ENCODE measurements at regions not wholly inside any gene's neighbourhood (a gene's known extent, or its start where the extent isn't known, plus 50 kb on each side); places are given as distances from the start of the nearest gene placed in this dataset.
"Not testable (repeated sequence)": the region's sequence is repeated elsewhere in the genome, so short reads cannot be mapped to it uniquely, and the experiment has no call there.

DNA sequence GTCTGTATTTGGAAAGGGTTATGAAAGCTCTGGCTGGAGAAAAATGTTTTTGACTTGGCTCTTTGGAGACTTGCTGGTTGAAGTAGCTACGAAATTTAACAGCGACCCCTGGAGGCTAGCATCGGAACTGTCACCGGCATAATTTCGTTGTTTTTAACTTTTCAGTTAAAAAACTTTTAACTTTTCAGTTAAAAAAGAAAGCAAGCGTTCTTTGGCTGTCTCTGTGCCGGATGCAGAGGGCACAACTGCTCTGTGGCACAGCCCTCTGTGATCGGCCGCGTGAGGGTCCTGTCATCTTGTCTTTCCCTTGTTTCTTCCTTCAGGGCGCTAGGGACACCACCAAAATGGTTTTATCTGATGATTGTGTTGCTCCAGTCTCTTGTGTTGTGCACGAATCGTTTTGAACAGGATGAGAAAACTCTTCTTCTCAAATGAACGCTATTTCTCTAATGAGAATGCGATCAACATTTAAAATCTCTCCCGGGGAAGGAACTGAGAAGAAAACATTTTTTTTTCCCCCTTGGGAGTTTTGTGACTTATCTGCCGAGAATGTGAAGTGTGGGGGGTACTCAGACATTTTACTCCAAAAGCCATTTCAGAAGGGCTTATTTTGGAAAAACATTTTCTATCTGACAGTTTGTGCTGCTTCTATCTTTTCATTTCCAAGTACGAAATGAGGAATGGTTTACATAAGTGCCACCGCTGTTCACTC, 57.1 kb downstream of the ADCYAP1 start:
- DNase-seq (ENCODE audit: low spot score) = peak; percentile 27

DNA sequence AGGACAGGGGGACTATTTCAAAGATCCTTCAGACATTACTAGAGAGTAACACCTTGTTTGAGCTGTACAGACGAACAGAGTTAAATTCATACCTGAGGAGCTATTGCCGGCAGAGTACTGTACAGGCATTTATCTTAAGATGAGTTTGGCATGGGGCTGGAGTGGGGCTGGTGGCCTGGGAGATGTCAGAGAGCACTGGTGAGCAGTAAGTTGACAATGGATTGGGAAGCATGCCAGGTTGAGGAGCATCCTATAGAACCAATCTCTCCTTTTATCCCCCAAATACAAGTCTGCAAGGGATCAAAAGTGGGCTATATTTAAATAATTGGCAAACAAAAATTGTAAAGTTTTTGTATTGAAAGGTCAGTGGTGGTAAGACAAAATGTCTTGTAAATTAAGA, 58.6 kb downstream of the ADCYAP1 start:
- no peak for DNase-seq (ENCODE audit: low spot score)

DNA sequence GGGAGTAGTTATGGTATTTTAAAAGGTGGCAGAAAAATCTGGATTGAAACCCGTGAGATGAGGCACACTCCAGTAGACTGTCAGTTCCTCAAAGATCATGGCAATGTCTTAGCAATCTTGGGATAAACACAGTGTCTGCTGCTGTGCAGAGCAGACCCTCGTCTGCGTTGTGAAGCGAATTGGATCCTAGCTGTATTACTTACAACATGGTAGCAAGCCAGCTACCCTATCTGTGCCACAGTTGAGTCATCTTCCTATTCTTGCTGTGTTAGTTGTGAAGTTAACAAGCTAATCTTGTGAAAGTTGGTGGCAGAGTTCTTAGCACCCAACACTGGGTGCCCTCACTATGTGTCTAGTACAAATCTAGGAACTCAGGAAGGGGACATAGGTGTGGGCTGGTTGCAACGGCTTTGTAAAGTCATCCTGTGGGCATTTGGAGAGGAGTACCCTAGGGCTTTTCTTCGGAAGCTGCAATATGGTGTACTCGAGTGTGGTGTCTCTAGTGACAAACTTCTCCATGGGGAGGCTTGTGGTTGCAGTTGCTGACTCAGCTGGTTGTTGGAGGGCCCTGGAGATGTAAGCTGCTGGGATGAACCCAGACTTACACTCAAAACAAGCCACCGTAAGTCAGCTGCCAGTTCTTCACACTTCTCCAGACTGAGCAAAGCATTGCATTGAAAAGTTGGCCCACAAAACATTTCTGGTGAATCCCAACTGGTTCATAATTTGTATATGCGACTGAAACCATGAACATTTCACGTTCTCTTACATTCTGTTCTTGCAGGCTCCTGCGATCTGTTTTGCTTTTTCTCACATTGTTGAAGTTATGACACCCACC, 61.5 kb downstream of the ADCYAP1 start:
- no peak for DNase-seq (ENCODE audit: low spot score)

DNA sequence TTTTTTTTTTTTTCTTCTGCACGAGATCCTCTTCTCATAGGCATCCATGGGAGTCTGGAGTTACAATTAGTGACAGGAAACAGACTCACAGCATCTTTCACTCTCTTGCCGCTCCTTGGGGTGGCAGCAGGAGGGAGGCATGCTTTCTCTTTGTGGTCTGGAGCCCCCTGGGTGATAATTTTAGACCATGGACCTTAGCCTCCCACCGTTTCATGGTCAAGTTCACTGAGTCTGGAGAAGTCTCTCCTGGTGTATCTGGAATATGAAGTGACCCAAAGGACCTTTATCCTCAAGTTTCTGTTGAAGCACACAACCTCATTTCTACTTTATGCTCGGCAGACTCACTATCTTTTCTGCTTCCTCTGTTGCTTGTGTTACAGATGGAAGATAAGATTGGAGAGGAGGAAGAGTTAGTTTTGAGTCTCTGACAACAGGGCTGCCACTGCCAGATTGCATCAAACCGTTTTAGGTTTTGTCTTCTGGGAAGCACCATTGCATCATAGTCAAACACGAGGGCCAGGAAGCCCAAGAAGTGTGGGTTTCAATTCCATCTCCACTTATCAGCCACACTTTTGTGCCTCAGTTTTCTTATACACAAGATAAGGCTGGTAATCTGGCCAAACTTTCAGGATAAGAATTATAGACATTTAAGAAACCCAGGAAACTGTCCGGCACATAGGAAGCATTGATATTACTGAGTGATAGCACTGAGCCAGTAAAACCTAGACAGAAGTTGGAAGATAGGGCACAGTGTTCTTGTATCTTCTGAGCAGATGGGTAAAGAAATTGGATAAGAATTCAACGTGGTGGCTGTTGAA, 62.3 kb downstream of the ADCYAP1 start:
- DNase-seq (ENCODE audit: low spot score) = no peak

DNA sequence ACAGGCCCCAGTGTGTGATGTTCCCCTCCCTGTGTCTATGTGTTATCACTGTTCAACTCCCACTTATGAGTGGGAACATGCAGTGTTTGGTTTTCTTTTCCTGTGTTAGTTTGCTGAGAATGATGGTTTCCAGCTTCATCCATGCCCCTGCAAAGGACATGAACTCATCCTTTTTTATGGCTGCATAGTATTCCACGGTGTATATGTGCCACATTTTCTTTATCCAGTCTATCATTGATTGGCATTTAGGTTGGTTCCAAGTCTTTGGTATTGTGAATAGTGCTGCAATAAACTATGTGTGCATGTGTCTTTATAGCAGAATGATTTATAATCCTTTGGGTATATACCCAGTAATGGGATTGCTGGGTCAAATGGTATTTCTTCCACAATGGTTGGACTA, 64.2 kb downstream of the ADCYAP1 start:
- not testable (repeated sequence) for DNase-seq (ENCODE audit: low spot score)

DNA sequence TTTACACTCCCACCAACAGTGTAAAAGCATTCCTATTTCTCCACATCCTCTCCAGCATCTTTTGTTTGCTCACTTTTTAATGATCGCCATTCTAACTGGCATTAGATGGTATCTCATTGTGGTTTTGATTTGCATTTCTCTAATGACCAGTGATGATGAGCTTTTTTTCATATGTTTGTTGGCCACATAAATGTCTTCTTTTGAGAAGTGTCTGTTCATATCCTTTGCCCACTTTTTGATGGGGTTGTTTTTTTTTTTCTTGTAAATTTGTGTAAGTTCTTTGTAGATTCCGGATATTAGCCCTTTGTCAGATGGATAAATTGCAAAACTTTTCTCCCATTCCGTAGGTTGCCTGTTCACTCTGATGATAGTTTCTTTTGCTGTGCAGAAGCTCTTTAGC, 64.6 kb downstream of the ADCYAP1 start:
- DNase-seq (ENCODE audit: low spot score) = not testable (repeated sequence)

DNA sequence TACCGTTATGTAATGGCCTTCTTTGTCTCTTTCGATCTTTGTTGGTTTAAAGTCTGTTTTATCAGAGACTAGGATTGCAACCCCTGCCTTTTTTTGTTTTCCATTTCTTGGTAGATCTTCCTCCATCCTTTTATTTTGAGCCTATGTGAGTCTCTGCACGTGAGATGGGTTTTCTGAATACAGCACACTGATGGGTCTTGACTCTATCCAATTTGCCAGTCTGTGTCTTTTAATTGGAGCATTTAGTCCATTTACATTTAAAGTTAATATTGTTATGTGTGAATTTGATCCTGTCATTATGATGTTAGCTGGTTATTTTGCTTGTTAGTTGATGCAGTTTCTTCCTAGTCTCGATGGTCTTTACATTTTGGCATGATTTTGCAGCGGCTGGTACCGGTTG, 69.9 kb downstream of the ADCYAP1 start:
- not testable (repeated sequence) for DNase-seq (ENCODE audit: low spot score)

DNA sequence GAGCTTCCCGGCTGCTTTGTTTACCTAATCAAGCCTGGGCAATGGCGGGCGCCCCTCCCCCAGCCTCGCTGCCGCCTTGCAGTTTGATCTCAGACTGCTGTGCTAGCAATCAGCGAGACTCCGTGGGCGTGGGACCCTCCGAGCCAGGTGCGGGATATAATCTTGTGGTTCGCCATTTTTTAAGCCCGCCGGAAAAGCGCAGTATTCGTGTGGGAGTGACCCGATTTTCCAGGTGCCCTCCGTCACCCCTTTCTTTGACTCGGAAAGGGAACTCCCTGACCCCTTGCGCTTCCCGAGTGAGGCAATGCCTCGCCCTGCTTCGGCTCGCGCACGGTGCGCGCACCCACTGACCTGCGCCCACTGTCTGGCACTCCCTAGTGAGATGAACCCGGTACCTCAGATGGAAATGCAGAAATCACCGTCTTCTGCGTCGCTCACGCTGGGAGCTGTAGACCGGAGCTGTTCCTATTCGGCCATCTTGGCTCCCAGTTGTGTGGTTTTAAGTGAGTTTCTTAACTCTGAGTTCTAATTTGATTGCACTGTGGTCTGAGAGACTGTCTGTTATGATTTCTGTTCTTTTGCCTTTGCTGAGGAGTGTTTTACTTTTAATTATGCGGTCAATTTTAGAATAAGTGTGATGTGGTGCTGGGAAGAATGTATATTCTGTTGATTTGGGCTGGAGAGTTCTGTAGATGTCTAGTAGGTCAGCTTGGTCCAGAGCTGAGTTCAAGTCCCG, 71.9 kb downstream of the ADCYAP1 start:
- DNase-seq (ENCODE audit: low spot score) = not testable (repeated sequence)

DNA sequence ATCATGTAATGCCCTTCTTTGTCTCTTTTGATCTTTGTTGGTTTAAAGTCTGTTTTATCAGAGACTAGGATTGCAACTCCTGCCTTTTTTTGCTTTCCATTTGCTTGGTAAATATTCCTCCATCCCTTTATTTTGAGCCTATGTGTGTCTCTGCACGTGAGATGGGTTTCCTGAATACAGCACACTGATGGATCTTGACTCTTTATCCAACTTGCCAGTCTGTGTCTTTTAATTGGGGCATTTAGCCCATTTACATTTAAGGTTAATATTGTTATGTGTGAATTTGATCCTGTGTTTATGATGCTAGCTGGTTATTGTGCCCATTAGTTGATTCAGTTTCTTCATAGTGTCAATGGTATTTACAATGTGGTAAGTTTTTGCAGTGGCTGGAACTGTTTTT, 72.7 kb downstream of the ADCYAP1 start:
- not testable (repeated sequence) for DNase-seq (ENCODE audit: low spot score)

DNA sequence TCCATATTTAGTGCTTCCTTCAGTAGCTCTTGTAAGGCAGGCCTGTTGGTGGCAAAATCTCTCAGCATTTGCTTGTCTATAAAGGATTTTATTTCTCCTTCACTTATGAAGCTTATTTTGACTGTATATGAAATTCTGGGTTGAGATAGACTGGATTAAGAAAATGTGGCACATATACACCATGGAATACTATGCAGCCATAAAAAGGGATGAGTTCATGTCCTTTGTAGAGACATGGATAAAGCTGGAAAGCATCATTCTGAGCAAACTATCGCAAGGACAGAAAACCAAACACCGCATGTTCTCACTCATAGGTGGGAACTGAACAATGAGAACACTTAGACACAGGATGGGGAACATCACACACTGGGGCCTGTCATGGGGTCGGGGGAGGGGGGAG, 73.1 kb downstream of the ADCYAP1 start:
- not testable (repeated sequence) for DNase-seq (ENCODE audit: low spot score)

DNA sequence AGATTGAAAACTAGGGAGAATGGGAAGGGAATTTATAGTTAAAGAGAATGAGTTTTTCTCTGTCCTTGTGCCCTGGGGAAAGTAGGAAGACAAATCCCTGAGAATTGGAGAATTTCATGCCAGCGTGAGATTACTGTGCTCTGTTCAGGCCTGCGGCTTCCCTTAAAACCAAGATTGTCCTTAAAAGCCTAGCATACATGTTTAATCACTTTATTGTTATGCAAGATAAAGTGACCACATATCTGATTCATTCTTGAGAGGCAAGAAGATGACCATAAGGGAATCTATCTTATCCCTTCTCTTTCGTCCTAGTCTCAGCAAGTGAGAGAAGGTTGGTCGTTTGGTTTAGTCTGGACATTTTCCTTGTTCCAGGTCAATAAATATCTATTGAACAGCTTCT, 75.9 kb downstream of the ADCYAP1 start:
- DNase-seq (ENCODE audit: low spot score) = no peak

DNA sequence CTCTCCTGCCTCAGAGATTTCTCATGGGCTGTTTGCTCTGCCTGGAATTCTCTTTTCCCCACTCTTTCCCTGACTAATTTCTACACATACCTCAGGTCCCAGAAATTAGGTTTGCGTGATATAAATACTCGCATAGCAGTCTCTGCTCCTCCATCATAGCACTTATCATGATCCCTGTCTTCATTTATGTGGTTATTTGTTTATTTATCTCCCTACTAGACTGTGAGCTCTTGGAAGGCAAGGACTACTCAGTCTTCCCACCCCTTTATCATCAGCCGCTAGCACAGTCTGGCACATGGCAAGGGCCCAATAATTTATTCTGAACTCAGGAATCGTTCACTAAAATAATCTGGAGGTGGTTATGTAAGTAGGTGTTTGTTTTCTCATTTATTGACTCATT, 79.3 kb downstream of the ADCYAP1 start:
- DNase-seq (ENCODE audit: low spot score) = no peak

DNA sequence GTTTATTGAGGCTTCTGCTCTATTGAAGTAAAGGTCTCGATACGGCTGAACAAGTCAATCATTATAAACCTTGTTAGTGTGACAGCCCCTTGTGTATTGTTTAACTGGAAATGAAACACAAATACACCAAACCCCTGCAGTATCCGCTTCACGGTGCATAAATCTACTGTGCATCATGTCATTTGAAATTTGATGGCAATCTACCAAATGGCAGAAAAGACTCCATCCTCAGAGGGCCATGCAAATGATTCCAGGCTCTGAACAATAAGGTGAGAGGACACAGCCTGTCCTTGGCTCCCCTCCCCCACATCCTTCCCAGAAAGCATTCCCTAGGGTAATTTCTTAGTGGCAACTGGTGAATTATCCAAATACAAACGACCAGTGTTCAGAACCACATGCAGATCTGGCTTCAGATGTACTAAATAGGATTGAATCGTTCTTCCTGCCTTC, 80.6 kb downstream of the ADCYAP1 start:
- no peak for DNase-seq (ENCODE audit: low spot score)

DNA sequence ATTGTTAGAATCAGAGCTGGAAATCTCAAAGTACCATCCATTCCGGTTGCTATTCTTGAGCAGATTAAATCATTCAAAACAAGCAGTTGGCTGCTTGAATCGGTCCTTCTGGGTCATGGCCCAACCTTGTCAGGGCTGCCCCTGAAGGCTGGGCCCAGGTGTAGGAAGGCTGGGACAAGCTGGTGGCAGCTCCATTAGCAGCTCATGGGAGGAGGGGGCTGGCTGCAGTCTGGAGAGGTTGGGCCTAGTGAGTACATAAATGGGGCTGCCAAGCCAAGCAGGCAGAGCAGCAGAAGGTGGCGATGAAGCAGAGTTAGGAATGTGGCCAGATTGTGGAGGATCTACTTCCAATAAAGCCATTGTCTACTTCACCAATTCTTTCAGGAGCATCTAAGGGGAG, 81.4 kb downstream of the ADCYAP1 start:
- DNase-seq (ENCODE audit: low spot score) = no peak

DNA sequence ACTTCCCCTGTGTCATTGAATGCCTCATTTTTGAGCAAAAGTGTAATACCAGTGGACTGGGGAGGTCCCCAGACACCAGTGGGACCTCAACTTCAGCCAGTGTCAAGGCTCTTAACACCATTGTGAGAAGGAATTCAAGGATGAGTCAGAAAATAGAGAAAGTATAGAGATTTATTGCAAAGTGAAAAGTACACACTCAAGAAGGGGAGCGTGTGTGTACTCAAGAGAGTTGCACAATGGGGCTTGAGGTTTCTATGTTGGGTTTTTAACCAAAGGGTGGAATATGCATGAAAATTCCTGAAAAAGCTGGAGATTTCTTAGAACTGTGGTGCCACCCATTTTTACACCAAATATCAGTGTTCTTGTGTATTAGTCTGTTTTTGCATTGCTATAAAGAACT, 81.9 kb downstream of the ADCYAP1 start:
- DNase-seq (ENCODE audit: low spot score) = no peak

DNA sequence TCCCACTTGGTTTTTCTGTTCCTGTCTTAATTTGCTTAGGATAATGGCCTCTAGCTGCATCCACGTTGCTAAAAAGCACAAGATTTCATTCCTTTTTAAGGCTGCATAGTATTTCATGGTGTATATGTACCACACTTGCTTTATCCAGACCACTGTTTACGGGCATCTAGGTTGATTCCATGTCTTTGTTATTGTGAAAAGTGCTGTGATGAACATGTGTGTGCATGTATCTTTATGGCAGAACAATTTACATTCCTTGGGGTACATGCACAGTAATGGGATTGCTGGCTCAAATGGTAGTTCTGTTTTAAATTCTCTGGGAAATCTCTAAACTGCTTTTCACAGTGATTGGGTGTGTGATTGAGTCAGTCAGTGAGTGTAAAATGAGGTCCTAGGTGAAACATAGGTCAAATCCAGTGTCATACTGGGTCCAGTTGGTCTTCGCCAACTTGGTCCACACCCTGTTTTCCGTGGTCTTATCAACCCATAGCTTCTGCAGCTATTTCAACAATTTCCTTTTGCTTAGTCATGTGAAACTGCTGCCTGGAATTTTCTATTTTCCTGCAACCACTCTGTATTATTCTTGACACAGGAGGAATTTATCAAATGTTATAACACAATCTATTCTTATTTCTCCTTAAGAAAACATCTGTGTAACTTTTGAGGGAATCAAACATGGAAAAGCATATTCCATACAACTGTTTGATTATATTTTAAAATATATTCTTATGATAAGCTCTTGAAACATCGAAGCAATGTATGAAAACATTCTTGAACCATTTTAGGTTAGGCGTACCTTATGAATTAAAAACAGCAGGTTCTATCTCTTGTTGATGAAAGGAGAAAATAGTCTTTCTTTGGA, 82.9 kb downstream of the ADCYAP1 start:
- no peak for DNase-seq (ENCODE audit: low spot score)

DNA sequence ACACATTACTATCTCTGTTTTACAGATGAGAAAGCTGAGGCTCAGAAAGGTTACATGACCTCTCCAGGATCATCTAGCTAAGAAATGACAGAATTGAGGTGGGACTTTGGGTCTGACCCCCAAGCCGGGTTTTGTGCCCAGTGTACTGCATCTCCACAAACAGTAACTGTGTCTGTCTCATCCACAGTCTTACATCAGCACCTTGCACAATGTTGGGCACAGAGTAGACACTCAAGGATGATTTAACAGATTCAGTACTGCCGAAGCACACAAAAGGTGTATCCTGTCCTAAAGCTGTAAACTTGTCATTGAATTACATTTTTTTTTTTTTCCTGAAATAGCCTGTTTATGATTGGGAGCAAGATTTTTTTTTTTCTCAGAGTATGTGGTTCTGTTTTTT, 84.8 kb downstream of the ADCYAP1 start:
- DNase-seq (ENCODE audit: low spot score) = no peak

DNA sequence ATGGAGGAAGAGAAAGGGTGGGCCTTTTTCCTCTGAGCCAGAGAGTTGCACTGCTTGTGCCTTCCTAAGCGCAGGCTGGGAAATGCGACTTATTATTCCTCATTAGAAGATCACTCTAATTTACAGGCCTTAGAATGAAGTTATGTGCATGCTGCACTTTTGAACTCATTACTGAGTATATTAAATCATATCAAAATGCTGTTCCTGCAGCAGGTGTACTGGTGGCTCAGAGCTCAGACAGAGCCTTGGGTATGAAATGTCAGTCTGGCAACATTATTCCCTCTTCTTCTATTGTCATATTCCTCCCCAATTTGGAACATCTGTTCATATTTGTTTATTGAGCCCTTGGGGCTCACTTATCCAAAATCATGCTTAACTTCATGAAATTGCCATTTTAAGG, 85.5 kb downstream of the ADCYAP1 start:
- no peak for DNase-seq (ENCODE audit: low spot score)

DNA sequence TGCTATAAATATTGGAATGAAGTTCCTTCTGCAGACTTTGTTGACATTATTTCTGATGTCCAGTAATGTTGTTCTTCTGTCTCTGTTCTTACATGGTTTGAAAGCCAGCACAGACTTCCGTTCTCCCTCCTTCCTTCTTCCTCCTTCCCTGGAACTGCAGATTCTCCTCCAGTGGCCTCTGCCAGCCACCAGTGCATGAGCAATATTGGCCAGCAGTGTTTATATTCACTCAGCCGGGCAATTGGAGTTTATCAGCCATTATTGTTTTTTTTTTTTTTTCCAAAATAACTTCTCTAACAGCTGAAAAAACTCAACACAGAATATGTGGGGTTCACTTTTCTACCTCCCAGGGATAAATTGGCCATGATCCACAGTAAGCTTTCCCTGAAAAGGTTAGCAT, 86.8 kb downstream of the ADCYAP1 start:
- DNase-seq (ENCODE audit: low spot score) = no peak

DNA sequence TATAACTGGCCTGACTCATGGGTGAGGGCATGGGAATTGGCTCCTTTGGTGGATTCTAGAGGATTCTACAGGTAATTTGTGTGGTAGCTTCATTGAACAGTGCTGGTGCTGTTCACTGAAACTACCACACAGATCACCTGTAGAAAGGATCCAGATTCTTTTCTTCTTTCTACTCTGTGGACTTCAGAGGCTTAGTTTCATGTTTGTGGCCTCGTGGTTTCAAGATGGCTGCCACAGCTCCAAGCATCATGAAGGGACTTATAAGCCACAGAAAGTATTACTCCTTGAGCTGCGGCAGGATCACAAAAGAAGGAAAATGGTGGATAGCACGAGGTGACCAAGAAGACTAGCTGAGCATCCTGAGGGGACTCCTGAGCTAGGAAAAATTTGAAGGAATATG, 88.9 kb downstream of the ADCYAP1 start:
- DNase-seq (ENCODE audit: low spot score) = no peak

DNA sequence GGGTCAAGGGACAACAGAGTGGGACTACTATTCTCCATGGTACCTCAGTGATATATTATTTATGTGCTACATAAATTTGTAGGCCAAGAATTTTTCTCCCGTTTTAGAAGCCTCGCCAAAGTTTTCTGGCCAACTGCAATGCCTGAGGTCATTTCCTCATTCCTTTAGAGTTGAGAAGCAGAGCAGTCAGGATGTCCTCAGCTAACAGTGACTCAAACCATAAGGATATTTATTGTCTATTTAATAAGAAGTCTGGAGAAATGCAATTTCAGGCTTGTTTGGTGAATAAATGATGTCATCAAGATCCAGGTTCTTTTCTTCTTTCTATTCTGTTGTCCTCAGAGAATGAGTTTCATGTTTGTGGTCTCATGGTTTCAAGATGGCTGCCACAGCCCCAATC, 91.0 kb downstream of the ADCYAP1 start:
- DNase-seq (ENCODE audit: low spot score) = no peak
